ENCODE measurements at regions not wholly inside any gene's neighbourhood (a gene's known extent, or its start where the extent isn't known, plus 50 kb on each side); places are given as distances from the start of the nearest gene placed in this dataset.

GRCh38 chr3:178895178-178895789, 176.3 kb downstream of the ZMAT3 start:
- Mint-ChIP-seq H3K27ac (no peak overlapping the region), H3K27me3 (ENCODE audit: low read depth) (no peaks in the 10 kb centered on the region), H3K4me3 (no peak overlapping the region), H3K36me3 (peaks cover 6% of the 10 kb centered on the region), H3K4me1 (peaks cover 12% of the 10 kb centered on the region), H3K9me3 (peaks cover 16% of the 10 kb centered on the region)
- TF ChIP-seq CTCF (IDR thresholded peaks at IDR 0.05; ENCODE audit: unreplicated experiment), result no peak
- DNase-seq (ENCODE audit: low spot score in 2 of 2, unreplicated experiment in 2 of 2), result no peak
